ENCODE measurements at regions not wholly inside any gene's neighbourhood (a gene's known extent, or its start where the extent isn't known, plus 50 kb on each side); places are given as distances from the start of the nearest gene placed in this dataset.

DNA sequence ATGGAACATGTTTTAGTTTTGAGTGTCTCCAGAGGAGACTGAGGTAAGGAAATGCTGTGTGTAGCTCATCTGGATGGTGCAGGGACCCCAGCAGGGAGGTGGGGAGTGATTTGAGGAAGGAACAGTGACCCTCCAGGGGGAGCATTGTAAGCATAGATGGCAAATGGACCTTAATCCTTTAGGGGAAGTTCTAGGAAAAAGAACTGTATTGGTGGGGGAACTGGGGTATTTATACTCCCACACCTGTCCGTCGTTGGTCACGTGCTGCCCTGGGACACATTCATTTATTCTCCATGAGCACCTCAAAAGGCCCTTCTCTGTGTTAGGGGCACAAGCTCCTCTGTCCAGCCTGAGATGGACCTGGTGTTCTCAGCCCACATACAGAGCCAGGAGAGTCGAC lies 233.9 kb upstream of the HDAC4 start:
- peaks cover 6% of the 10 kb centered on the region for H3K9me3 Mint-ChIP-seq
- no peaks in the 10 kb centered on the region for H3K36me3 Mint-ChIP-seq (ENCODE audit: low read depth)

DNA sequence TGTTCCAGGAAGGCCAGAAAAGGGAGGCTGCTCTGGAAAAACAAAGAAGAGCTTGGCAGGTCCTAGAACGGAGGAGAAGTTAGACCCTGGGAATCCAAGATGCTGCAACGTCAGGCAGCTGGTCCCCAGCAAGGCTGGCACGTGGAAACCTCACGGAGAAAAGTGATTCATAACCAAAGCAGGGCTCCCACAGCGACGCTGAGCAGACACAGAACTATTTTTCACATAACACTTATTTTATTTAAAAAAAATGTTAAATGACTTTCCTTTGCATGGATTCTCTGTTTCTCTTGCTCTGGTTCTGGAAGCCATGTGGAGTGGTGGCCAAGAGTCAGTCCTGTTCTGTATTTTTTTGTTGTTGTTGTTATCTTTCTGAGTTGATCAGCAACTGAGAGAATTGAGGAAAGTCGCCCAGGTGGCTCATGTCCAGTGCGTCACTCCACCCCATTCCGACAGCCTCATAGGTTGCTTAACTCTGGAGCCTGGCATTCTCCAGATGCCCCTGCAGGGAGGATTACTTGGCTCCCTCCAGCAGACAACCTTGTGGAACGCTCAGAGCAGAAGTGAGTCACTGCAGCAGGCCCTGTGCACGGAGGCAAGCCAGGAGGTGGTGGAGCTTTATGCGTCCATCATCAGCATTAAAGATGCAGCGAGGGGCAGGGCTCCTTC lies 229.9 kb upstream of the HDAC4 start:
- Mint-ChIP-seq H3K4me1 (no peaks in the 10 kb centered on the region), H3K27ac (no peak overlapping the region), H3K27me3 (ENCODE audit: low read depth) (peaks cover 16% of the 10 kb centered on the region), H3K36me3 (ENCODE audit: low read depth) (no peaks in the 10 kb centered on the region), H3K9me3 (peaks cover 3% of the 10 kb centered on the region), H3K4me3 (no peak overlapping the region)
- TF ChIP-seq, protein P1, sequence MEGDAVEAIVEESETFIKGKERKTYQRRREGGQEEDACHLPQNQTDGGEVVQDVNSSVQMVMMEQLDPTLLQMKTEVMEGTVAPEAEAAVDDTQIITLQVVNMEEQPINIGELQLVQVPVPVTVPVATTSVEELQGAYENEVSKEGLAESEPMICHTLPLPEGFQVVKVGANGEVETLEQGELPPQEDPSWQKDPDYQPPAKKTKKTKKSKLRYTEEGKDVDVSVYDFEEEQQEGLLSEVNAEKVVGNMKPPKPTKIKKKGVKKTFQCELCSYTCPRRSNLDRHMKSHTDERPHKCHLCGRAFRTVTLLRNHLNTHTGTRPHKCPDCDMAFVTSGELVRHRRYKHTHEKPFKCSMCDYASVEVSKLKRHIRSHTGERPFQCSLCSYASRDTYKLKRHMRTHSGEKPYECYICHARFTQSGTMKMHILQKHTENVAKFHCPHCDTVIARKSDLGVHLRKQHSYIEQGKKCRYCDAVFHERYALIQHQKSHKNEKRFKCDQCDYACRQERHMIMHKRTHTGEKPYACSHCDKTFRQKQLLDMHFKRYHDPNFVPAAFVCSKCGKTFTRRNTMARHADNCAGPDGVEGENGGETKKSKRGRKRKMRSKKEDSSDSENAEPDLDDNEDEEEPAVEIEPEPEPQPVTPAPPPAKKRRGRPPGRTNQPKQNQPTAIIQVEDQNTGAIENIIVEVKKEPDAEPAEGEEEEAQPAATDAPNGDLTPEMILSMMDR (IDR thresholded peaks at IDR 0.05; ENCODE audit: unreplicated experiment in 3 of 3), result no peak

More for the DNA sequence above, 233.9 kb upstream of the HDAC4 start:
- H3K27me3 Mint-ChIP-seq (ENCODE audit: low read depth), result peaks cover 16% of the 10 kb centered on the region
- H3K4me1 Mint-ChIP-seq, result no peaks in the 10 kb centered on the region
- TF ChIP-seq, protein P1 (IDR thresholded peaks at IDR 0.05; ENCODE audit: unreplicated experiment in 3 of 3), result no peak
- H3K4me3 Mint-ChIP-seq, result no peak overlapping the region
- no peak overlapping the region for H3K27ac Mint-ChIP-seq

DNA sequence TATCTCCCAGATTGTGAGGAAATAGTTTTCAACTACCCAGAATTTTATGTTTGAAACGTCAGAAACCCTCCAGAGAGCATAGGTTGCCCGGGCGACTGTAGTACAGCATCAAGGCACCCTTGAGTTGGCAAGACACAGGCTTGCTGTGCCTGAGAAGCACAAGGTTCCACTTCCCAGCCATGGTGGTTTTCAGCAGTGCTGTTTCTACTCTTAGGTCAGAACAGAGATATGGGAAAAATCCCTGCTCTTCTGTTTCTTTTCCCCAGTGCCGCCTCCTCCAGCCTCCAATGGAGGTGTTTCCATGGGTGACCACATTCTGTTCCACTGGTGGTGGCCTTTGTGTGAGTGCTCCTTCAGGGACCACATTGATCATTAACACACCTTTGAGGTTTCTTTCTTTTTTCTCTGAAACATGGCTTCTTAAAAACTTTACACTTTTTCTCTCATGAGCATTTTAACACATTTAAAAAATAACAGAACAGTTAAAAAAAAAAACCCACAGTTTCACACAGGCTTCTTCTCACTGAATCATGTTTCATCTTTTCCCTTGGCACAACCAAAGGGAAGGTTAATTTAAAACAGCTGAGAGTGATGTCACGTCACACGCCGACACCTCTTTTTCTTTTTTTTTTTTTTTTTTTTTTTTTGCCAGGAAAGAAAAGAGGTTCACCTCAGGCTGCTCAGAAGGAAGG lies 229.3 kb upstream of the HDAC4 start:
- H3K27ac Mint-ChIP-seq, result no peak overlapping the region
- H3K36me3 Mint-ChIP-seq (ENCODE audit: low read depth), result no peaks in the 10 kb centered on the region
- H3K9me3 Mint-ChIP-seq, result peaks cover 3% of the 10 kb centered on the region
- H3K4me3 Mint-ChIP-seq, result no peak overlapping the region
- TF ChIP-seq, protein P1 (IDR thresholded peaks at IDR 0.05; ENCODE audit: unreplicated experiment in 3 of 3), result no peak
- H3K4me1 Mint-ChIP-seq, result no peaks in the 10 kb centered on the region
- peaks cover 13% of the 10 kb centered on the region for H3K27me3 Mint-ChIP-seq (ENCODE audit: low read depth)

DNA sequence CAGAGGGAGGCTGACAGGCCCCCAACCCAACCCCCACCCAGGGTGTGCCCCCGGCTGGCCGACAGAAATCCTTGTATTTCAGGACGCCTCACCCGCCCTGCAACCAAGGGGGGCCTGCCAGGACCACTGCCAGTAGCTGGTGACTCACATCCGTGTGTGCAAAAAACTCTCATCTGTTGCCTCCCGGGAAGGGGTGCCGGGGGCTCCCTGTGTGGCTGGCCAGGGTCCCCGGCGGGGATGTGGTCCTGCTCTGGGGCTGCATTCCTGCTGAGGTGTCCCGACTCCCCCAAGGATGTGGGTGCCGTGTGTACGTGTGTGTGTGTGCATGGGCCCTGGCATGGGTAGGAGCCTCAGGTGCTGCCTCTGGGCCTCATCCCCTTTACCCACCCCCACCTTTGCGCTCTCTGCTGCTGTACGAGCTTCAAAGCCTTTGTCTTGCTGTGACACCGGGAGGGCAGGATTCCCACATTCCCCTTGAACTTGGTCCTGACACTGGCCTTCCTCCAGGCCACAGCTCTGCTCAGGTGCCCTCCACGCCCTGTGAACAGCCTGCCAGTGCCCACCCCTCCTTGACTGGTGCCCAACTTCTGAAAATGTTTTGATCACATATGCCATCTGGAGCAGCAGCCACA lies 226.3 kb upstream of the HDAC4 start:
- TF ChIP-seq, protein P1 (IDR thresholded peaks at IDR 0.05; ENCODE audit: unreplicated experiment in 3 of 3), result no peak
- peaks cover 10% of the 10 kb centered on the region for H3K27me3 Mint-ChIP-seq (ENCODE audit: low read depth)
- no peaks in the 10 kb centered on the region for H3K36me3 Mint-ChIP-seq (ENCODE audit: low read depth)
- no peaks in the 10 kb centered on the region for H3K9me3 Mint-ChIP-seq
- H3K4me1 Mint-ChIP-seq, result no peaks in the 10 kb centered on the region
- no peak overlapping the region for H3K27ac Mint-ChIP-seq
- H3K4me3 Mint-ChIP-seq, result no peak overlapping the region

DNA sequence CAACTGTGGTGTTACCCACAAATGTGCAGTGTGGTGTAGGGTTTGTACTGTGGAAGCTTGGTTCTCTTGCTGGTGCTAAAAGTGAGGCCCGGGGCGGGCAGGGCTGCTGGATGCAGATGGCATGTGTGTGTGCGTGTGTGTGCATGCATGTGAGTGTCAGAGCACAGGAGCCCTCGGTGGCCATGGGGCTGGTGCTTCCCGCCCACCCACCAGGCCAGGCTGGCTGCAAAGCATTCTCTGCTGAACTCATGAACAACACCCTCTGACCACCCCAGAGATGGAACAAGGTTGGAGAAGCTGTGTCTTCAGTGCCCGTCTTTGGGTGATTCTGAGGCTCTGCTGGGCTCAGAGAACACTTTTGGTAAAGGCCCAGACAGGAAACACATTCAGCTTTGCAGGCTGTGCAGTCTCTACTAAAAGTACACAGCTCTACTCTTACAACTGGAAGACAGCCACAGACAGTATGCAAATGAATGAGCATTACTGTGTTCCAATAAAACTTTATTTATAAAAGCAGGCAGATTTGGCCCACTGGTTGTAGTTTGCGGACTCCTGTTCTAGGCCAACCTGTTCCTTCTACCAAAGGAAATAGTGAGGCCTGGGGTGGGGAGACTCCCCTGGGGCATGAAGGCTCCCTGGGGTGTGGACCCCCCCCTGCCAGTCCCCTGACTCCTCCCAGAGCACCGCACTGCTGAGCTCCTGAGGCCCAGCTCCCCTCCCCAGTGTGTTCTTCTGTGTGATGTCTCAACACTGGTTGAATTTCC lies 225.3 kb upstream of the HDAC4 start:
- H3K9me3 Mint-ChIP-seq, result no peaks in the 10 kb centered on the region
- peaks cover 10% of the 10 kb centered on the region for H3K27me3 Mint-ChIP-seq (ENCODE audit: low read depth)
- H3K4me3 Mint-ChIP-seq, result no peak overlapping the region
- H3K27ac Mint-ChIP-seq, result no peak overlapping the region
- TF ChIP-seq, protein P1 (IDR thresholded peaks at IDR 0.05; ENCODE audit: unreplicated experiment in 3 of 3), result no peak
- H3K36me3 Mint-ChIP-seq (ENCODE audit: low read depth), result no peaks in the 10 kb centered on the region
- H3K4me1 Mint-ChIP-seq, result no peaks in the 10 kb centered on the region

Measured in nephron (organoid).